ENCODE measurements at regions not wholly inside any gene's neighbourhood (a gene's known extent, or its start where the extent isn't known, plus 50 kb on each side); places are given as distances from the start of the nearest gene placed in this dataset.

GRCh38 chr12:87509237-87509820 lies 519.9 kb downstream of the C12orf50 start:
- Histone ChIP-seq H3K27me3 (ENCODE audit: control insufficient read depth, insufficient read depth, low read length) (no peaks in the 10 kb centered on the region), H3K4me3 (ENCODE audit: low read depth, low read length) (no peak overlapping the region), H3K9me3 (ENCODE audit: control insufficient read depth, insufficient read depth, low read length) (no peaks in the 10 kb centered on the region), H3K27ac (ENCODE audit: low read depth, low read length) (no peak overlapping the region), H3K4me1 (ENCODE audit: control insufficient read depth, insufficient read depth, low read length) (peaks cover 6% of the 10 kb centered on the region; the same call in 1 of the 2 replicates), H3K9ac (ENCODE audit: low read depth, low read length) (no peak overlapping the region), H3K36me3 (ENCODE audit: control insufficient read depth, insufficient read depth, low read length) (no peaks in the 10 kb centered on the region)

GRCh38 chr12:87491598-87491997 lies 537.6 kb downstream of the C12orf50 start:
- Histone ChIP-seq H3K9me3 (ENCODE audit: control insufficient read depth, insufficient read depth, low read length) (no peaks in the 10 kb centered on the region), H3K4me1 (ENCODE audit: control insufficient read depth, insufficient read depth, low read length) (no peaks in the 10 kb centered on the region), H3K27ac (ENCODE audit: low read depth, low read length) (no peak overlapping the region), H3K4me3 (ENCODE audit: low read depth, low read length) (no peak overlapping the region), H3K36me3 (ENCODE audit: control insufficient read depth, insufficient read depth, low read length) (no peaks in the 10 kb centered on the region), H3K27me3 (ENCODE audit: control insufficient read depth, insufficient read depth, low read length) (no peaks in the 10 kb centered on the region), H3K9ac (ENCODE audit: low read depth, low read length) (no peak overlapping the region)

GRCh38 chr12:87491089-87491488 lies 538.1 kb downstream of the C12orf50 start:
- H3K9ac ChIP-seq (ENCODE audit: low read depth, low read length), result no peak overlapping the region
- no peak overlapping the region for H3K4me3 ChIP-seq (ENCODE audit: low read depth, low read length)
- H3K36me3 ChIP-seq (ENCODE audit: control insufficient read depth, insufficient read depth, low read length), result no peaks in the 10 kb centered on the region
- no peaks in the 10 kb centered on the region for H3K27me3 ChIP-seq (ENCODE audit: control insufficient read depth, insufficient read depth, low read length)
- H3K27ac ChIP-seq (ENCODE audit: low read depth, low read length), result no peak overlapping the region
- no peaks in the 10 kb centered on the region for H3K4me1 ChIP-seq (ENCODE audit: control insufficient read depth, insufficient read depth, low read length)
- H3K9me3 ChIP-seq (ENCODE audit: control insufficient read depth, insufficient read depth, low read length), result peaks cover 3% of the 10 kb centered on the region; the same call in 1 of the 2 replicates

GRCh38 chr12:87469295-87469694 lies 559.9 kb downstream of the C12orf50 start:
- no peak overlapping the region for H3K27ac ChIP-seq (ENCODE audit: low read depth, low read length)
- no peaks in the 10 kb centered on the region for H3K36me3 ChIP-seq (ENCODE audit: control insufficient read depth, insufficient read depth, low read length)
- H3K27me3 ChIP-seq (ENCODE audit: control insufficient read depth, insufficient read depth, low read length), result no peaks in the 10 kb centered on the region
- no peaks in the 10 kb centered on the region for H3K9me3 ChIP-seq (ENCODE audit: control insufficient read depth, insufficient read depth, low read length)
- H3K4me1 ChIP-seq (ENCODE audit: control insufficient read depth, insufficient read depth, low read length), result peaks cover 27% of the 10 kb centered on the region
- no peak overlapping the region for H3K9ac ChIP-seq (ENCODE audit: low read depth, low read length)
- H3K4me3 ChIP-seq (ENCODE audit: low read depth, low read length), result no peak overlapping the region

GRCh38 chr12:87467936-87468335 lies 561.3 kb downstream of the C12orf50 start:
- Histone ChIP-seq H3K27me3 (ENCODE audit: control insufficient read depth, insufficient read depth, low read length) (no peaks in the 10 kb centered on the region), H3K36me3 (ENCODE audit: control insufficient read depth, insufficient read depth, low read length) (no peaks in the 10 kb centered on the region), H3K27ac (ENCODE audit: low read depth, low read length) (peak overlapping the region; percentile 80), H3K9me3 (ENCODE audit: control insufficient read depth, insufficient read depth, low read length) (no peaks in the 10 kb centered on the region), H3K9ac (ENCODE audit: low read depth, low read length) (no peak overlapping the region), H3K4me3 (ENCODE audit: low read depth, low read length) (no peak overlapping the region), H3K4me1 (ENCODE audit: control insufficient read depth, insufficient read depth, low read length) (peaks cover 27% of the 10 kb centered on the region)

- Histone ChIP-seq H3K4me3 (ENCODE audit: low read depth, low read length) (no peak overlapping the region), H3K36me3 (ENCODE audit: control insufficient read depth, insufficient read depth, low read length) (no peaks in the 10 kb centered on the region), H3K27ac (ENCODE audit: low read depth, low read length) (no peak overlapping the region), H3K9me3 (ENCODE audit: control insufficient read depth, insufficient read depth, low read length) (no peaks in the 10 kb centered on the region), H3K4me1 (ENCODE audit: control insufficient read depth, insufficient read depth, low read length) (peaks cover 27% of the 10 kb centered on the region), H3K27me3 (ENCODE audit: control insufficient read depth, insufficient read depth, low read length) (no peaks in the 10 kb centered on the region), H3K9ac (ENCODE audit: low read depth, low read length) (no peak overlapping the region)
Observed at GRCh38 chr12:87464565-87464964, 564.6 kb downstream of the C12orf50 start.

GRCh38 chr12:87444039-87444438 lies 585.2 kb downstream of the C12orf50 start:
- Histone ChIP-seq H3K27ac (ENCODE audit: low read depth, low read length) (no peak overlapping the region), H3K27me3 (ENCODE audit: control insufficient read depth, insufficient read depth, low read length) (no peaks in the 10 kb centered on the region), H3K4me1 (ENCODE audit: control insufficient read depth, insufficient read depth, low read length) (no peaks in the 10 kb centered on the region), H3K4me3 (ENCODE audit: low read depth, low read length) (no peak overlapping the region), H3K9ac (ENCODE audit: low read depth, low read length) (no peak overlapping the region), H3K9me3 (ENCODE audit: control insufficient read depth, insufficient read depth, low read length) (no peaks in the 10 kb centered on the region), H3K36me3 (ENCODE audit: control insufficient read depth, insufficient read depth, low read length) (no peaks in the 10 kb centered on the region)

GRCh38 chr12:87441511-87441910 lies 587.7 kb downstream of the C12orf50 start:
- H3K4me3 ChIP-seq (ENCODE audit: low read depth, low read length), result no peak overlapping the region

GRCh38 chr12:87439990-87440827 lies 589.0 kb downstream of the C12orf50 start:
- H3K4me1 ChIP-seq (ENCODE audit: control insufficient read depth, insufficient read depth, low read length), result no peaks in the 10 kb centered on the region
- H3K36me3 ChIP-seq (ENCODE audit: control insufficient read depth, insufficient read depth, low read length), result no peaks in the 10 kb centered on the region
- no peak overlapping the region for H3K4me3 ChIP-seq (ENCODE audit: low read depth, low read length)
- no peak overlapping the region for H3K27ac ChIP-seq (ENCODE audit: low read depth, low read length)
- H3K27me3 ChIP-seq (ENCODE audit: control insufficient read depth, insufficient read depth, low read length), result no peaks in the 10 kb centered on the region
- no peaks in the 10 kb centered on the region for H3K9me3 ChIP-seq (ENCODE audit: control insufficient read depth, insufficient read depth, low read length)
- H3K9ac ChIP-seq (ENCODE audit: low read depth, low read length), result no peak overlapping the region

More at GRCh38 chr12:87441511-87441910, 587.7 kb downstream of the C12orf50 start:
- Histone ChIP-seq H3K27me3 (ENCODE audit: control insufficient read depth, insufficient read depth, low read length) (no peaks in the 10 kb centered on the region), H3K9me3 (ENCODE audit: control insufficient read depth, insufficient read depth, low read length) (no peaks in the 10 kb centered on the region), H3K27ac (ENCODE audit: low read depth, low read length) (no peak overlapping the region), H3K4me1 (ENCODE audit: control insufficient read depth, insufficient read depth, low read length) (no peaks in the 10 kb centered on the region), H3K36me3 (ENCODE audit: control insufficient read depth, insufficient read depth, low read length) (no peaks in the 10 kb centered on the region), H3K9ac (ENCODE audit: low read depth, low read length) (no peak overlapping the region)

- H3K36me3 ChIP-seq (ENCODE audit: control insufficient read depth, insufficient read depth, low read length), result no peaks in the 10 kb centered on the region
- H3K9ac ChIP-seq (ENCODE audit: low read depth, low read length), result no peak overlapping the region
- H3K4me3 ChIP-seq (ENCODE audit: low read depth, low read length), result no peak overlapping the region
- no peaks in the 10 kb centered on the region for H3K4me1 ChIP-seq (ENCODE audit: control insufficient read depth, insufficient read depth, low read length)
- peaks cover 13% of the 10 kb centered on the region for H3K9me3 ChIP-seq (ENCODE audit: control insufficient read depth, insufficient read depth, low read length)
- H3K27me3 ChIP-seq (ENCODE audit: control insufficient read depth, insufficient read depth, low read length), result no peaks in the 10 kb centered on the region
- no peak overlapping the region for H3K27ac ChIP-seq (ENCODE audit: low read depth, low read length)
Observed at GRCh38 chr12:87430444-87430843, 598.8 kb downstream of the C12orf50 start.

GRCh38 chr12:87428701-87429277 lies 600.4 kb downstream of the C12orf50 start:
- Histone ChIP-seq H3K9ac (ENCODE audit: low read depth, low read length) (no peak overlapping the region), H3K4me1 (ENCODE audit: control insufficient read depth, insufficient read depth, low read length) (no peaks in the 10 kb centered on the region), H3K27me3 (ENCODE audit: control insufficient read depth, insufficient read depth, low read length) (no peaks in the 10 kb centered on the region), H3K36me3 (ENCODE audit: control insufficient read depth, insufficient read depth, low read length) (no peaks in the 10 kb centered on the region), H3K9me3 (ENCODE audit: control insufficient read depth, insufficient read depth, low read length) (peaks cover 13% of the 10 kb centered on the region), H3K27ac (ENCODE audit: low read depth, low read length) (no peak overlapping the region), H3K4me3 (ENCODE audit: low read depth, low read length) (no peak overlapping the region)
